ENCODE measurements at regions not wholly inside any gene's neighbourhood (a gene's known extent, or its start where the extent isn't known, plus 50 kb on each side); places are given as distances from the start of the nearest gene placed in this dataset.

DNA sequence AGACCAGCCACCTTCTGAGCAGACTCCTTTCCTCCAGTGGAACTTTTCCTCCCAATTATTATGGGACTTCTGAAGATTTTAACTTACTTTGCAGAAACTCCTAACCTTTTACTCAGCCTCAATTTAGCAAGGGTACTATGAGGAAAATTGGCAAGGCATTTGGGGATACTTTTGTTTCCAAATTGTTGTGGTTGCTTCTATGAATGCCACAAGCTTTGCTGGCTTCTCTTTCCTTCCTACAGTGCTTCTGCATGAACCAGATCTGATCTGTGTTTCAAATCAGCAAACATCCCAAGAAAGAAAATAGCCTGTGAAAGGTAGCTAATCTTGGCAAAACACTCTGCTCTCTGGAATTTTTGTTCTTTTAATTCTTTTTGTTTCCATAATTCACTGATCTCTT lies 57.3 kb upstream of the TAF11L2 start:
- TF ChIP-seq, protein P1, sequence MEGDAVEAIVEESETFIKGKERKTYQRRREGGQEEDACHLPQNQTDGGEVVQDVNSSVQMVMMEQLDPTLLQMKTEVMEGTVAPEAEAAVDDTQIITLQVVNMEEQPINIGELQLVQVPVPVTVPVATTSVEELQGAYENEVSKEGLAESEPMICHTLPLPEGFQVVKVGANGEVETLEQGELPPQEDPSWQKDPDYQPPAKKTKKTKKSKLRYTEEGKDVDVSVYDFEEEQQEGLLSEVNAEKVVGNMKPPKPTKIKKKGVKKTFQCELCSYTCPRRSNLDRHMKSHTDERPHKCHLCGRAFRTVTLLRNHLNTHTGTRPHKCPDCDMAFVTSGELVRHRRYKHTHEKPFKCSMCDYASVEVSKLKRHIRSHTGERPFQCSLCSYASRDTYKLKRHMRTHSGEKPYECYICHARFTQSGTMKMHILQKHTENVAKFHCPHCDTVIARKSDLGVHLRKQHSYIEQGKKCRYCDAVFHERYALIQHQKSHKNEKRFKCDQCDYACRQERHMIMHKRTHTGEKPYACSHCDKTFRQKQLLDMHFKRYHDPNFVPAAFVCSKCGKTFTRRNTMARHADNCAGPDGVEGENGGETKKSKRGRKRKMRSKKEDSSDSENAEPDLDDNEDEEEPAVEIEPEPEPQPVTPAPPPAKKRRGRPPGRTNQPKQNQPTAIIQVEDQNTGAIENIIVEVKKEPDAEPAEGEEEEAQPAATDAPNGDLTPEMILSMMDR (conservative IDR thresholded peaks at IDR 0.05; ENCODE audit: low read depth): no peak

DNA sequence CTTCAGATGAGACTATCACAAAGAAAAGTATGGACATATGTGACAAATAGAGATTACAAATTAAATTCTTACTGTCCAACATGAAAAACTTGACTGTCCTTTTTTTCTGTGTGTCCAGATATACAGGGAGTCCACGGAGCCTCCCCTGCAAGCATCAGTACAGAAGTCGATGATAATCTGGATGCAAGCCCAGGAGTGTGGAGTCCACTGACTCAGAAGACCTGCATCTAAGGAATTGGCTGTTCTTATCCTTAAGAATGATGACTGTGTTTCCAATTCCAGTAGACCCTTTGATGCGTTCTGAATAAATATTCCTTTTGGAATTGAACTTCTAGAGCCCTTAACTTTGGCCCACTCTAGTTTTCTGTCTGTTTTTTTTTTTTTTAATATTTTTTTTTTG lies 56.7 kb upstream of the TAF11L2 start:
- ChIA-PET POLR2A (ENCODE audit: low non-redundant PET) (no interaction called here), CTCF (no interaction called here)
- no peak overlapping the region for H3K27ac ChIP-seq
- DNase-seq (ENCODE audit: low spot score): no peak
- TF ChIP-seq, protein P1 (conservative IDR thresholded peaks at IDR 0.05; ENCODE audit: low read depth): no peak

More for the DNA sequence above, 57.3 kb upstream of the TAF11L2 start:
- ChIA-PET CTCF (no interaction called here), POLR2A (ENCODE audit: low non-redundant PET) (no interaction called here)
- DNase-seq (ENCODE audit: low spot score): no peak
- H3K27ac ChIP-seq: no peak overlapping the region

- TF ChIP-seq, protein P1 (conservative IDR thresholded peaks at IDR 0.05; ENCODE audit: low read depth): no peak
- no peak for DNase-seq (ENCODE audit: low spot score)
- CTCF ChIA-PET: interaction anchor here (0.6 to 1.0 kb wide), 3 partner anchors 227 to 1297 kb away, joined by 3 to 5 read pairs (median 5); no protein-coding TSS in a partner anchor
Observed at GRCh38 chr5:17443333-17444130, 54.5 kb upstream of the TAF11L2 start.

GRCh38 chr5:17444496-17444895 lies 53.5 kb upstream of the TAF11L2 start:
- no peak overlapping the region for H3K27ac ChIP-seq
- DNase-seq (ENCODE audit: low spot score): no peak
- ChIA-PET POLR2A (ENCODE audit: low non-redundant PET) (no interaction called here), CTCF (interaction anchor here (0.8 kb wide), 1 partner anchor 228 kb away, joined by 5 read pairs; no protein-coding TSS in a partner anchor)
- TF ChIP-seq, protein P1 (conservative IDR thresholded peaks at IDR 0.05; ENCODE audit: low read depth): no peak

More at GRCh38 chr5:17443333-17444130, 54.5 kb upstream of the TAF11L2 start:
- no peak overlapping the region for H3K27ac ChIP-seq
- POLR2A ChIA-PET (ENCODE audit: low non-redundant PET): no interaction called here

DNA sequence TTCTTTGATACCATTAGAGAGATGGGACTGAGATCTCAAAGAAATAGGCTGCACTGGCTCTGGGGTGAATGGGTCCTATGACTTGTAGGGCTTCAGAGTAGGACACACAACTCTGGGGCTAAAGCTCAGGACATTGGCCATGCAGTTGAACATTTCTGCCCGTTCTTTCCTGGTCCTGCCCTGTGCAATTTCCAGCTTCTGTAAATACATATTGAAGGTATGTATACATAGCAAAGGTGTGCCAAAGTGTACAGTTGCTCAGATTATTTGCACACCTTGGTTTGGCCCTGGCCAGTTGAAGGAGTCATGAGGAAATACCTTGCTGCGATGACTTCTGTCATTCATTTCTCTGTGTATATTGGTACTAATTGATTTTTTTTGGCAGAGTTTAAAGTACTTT lies 52.8 kb upstream of the TAF11L2 start:
- CTCF ChIA-PET: no interaction called here
- POLR2A ChIA-PET (ENCODE audit: low non-redundant PET): no interaction called here

More for the DNA sequence above, 52.8 kb upstream of the TAF11L2 start:
- H3K27ac ChIP-seq: no peak overlapping the region
- no peak for DNase-seq (ENCODE audit: low spot score)
- TF ChIP-seq, protein P1 (conservative IDR thresholded peaks at IDR 0.05; ENCODE audit: low read depth): no peak
